Testis (tissue), 2 donors: ENCODE measurements at regions not wholly inside any gene's neighbourhood (a gene's known extent, or its start where the extent isn't known, plus 50 kb on each side); places are given as distances from the start of the nearest gene placed in this dataset.

Source experiments
- POLR2A ChIP-seq: fragments of 450-650 bp; IDR thresholded peaks from one replicate; pipeline ENCODE4 v1.6.1; 2017; ENCODE audit warnings: antibody characterized with exemption, mild to moderate bottlenecking, moderate library complexity
- TF ChIP-seq, protein P1 (sequence below), 3 experiments: fragments of 450-650 bp in 2 of 3; fragments of 200-600 bp in 1 of 3; sonication (generic) in 1 of 3; IDR thresholded peaks; one replicate each; pipeline ENCODE4 v1.5.1; 2016 to 2019; ENCODE audit warnings: antibody characterized with exemption in 3 of 3, mild to moderate bottlenecking in 2 of 3, moderate library complexity in 1 of 3

DNA sequence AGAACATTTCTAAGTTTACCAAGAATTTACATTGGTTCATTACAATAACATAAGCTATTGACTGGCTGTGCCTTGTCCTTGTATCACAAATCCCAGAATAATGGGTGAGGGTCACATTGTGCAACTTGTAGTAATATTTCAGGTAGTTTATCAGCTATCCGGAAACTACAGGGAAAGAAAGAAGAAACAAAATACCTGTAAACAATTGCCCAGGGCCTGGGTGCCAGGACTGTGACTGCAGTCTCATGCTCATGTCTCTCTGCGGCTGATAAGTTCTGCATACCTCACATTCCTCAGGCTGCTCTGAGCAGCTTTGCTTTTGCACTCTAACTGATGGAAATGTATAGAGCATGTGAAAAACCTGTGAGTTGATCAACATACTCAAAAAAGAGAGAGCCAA is 131.8 kb upstream of the TRIM24 start:
- TF ChIP-seq, protein P1, sequence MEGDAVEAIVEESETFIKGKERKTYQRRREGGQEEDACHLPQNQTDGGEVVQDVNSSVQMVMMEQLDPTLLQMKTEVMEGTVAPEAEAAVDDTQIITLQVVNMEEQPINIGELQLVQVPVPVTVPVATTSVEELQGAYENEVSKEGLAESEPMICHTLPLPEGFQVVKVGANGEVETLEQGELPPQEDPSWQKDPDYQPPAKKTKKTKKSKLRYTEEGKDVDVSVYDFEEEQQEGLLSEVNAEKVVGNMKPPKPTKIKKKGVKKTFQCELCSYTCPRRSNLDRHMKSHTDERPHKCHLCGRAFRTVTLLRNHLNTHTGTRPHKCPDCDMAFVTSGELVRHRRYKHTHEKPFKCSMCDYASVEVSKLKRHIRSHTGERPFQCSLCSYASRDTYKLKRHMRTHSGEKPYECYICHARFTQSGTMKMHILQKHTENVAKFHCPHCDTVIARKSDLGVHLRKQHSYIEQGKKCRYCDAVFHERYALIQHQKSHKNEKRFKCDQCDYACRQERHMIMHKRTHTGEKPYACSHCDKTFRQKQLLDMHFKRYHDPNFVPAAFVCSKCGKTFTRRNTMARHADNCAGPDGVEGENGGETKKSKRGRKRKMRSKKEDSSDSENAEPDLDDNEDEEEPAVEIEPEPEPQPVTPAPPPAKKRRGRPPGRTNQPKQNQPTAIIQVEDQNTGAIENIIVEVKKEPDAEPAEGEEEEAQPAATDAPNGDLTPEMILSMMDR (IDR thresholded peaks at IDR 0.05) = no peak
- no peak for TF ChIP-seq POLR2A
